ENCODE measurements at regions not wholly inside any gene's neighbourhood (a gene's known extent, or its start where the extent isn't known, plus 50 kb on each side); places are given as distances from the start of the nearest gene placed in this dataset.

GRCh38 chr2:144825331-144826020 is 305.6 kb upstream of the ZEB2 start:
- TF ChIP-seq CTCF (IDR thresholded peaks at IDR 0.05; ENCODE audit: unreplicated experiment in 3 of 3): no peak
- Mint-ChIP-seq H3K27me3 (ENCODE audit: low read depth) (peaks cover 4% of the 10 kb centered on the region), H3K4me3 (no peak overlapping the region), H3K36me3 (ENCODE audit: low read depth) (peaks cover 4% of the 10 kb centered on the region), H3K27ac (no peak overlapping the region), H3K4me1 (no peaks in the 10 kb centered on the region), H3K9me3 (peaks cover 20% of the 10 kb centered on the region)

GRCh38 chr2:144824306-144825080 is 304.6 kb upstream of the ZEB2 start:
- Mint-ChIP-seq H3K4me3 (no peak overlapping the region), H3K27ac (no peak overlapping the region), H3K27me3 (ENCODE audit: low read depth) (peaks cover 4% of the 10 kb centered on the region), H3K36me3 (ENCODE audit: low read depth) (peaks cover 4% of the 10 kb centered on the region), H3K4me1 (no peaks in the 10 kb centered on the region), H3K9me3 (peaks cover 25% of the 10 kb centered on the region)
- TF ChIP-seq CTCF (IDR thresholded peaks at IDR 0.05; ENCODE audit: unreplicated experiment in 3 of 3): no peak

GRCh38 chr2:144822966-144823365 is 303.0 kb upstream of the ZEB2 start:
- no peak overlapping the region for H3K27ac Mint-ChIP-seq
- TF ChIP-seq CTCF (IDR thresholded peaks at IDR 0.05; ENCODE audit: unreplicated experiment in 3 of 3): no peak
- peaks cover 4% of the 10 kb centered on the region for H3K36me3 Mint-ChIP-seq (ENCODE audit: low read depth)
- H3K9me3 Mint-ChIP-seq: peaks cover 25% of the 10 kb centered on the region
- H3K4me1 Mint-ChIP-seq: no peaks in the 10 kb centered on the region
- no peak overlapping the region for H3K4me3 Mint-ChIP-seq
- H3K27me3 Mint-ChIP-seq (ENCODE audit: low read depth): peaks cover 4% of the 10 kb centered on the region

- Mint-ChIP-seq H3K4me1 (peaks cover 5% of the 10 kb centered on the region), H3K4me3 (no peak overlapping the region), H3K36me3 (ENCODE audit: low read depth) (no peaks in the 10 kb centered on the region), H3K27me3 (ENCODE audit: low read depth) (no peaks in the 10 kb centered on the region), H3K9me3 (no peaks in the 10 kb centered on the region), H3K27ac (no peak overlapping the region)
- TF ChIP-seq CTCF (IDR thresholded peaks at IDR 0.05; ENCODE audit: unreplicated experiment in 3 of 3): no peak
These were observed 292.4 kb upstream of the ZEB2 start for GRCh38 chr2:144812288-144812687.

GRCh38 chr2:144801766-144802165 is 281.8 kb upstream of the ZEB2 start:
- H3K27me3 Mint-ChIP-seq (ENCODE audit: low read depth): no peaks in the 10 kb centered on the region
- TF ChIP-seq CTCF (IDR thresholded peaks at IDR 0.05; ENCODE audit: unreplicated experiment in 3 of 3): no peak
- no peaks in the 10 kb centered on the region for H3K36me3 Mint-ChIP-seq (ENCODE audit: low read depth)
- H3K4me3 Mint-ChIP-seq: no peak overlapping the region
- H3K9me3 Mint-ChIP-seq: no peaks in the 10 kb centered on the region
- no peak overlapping the region for H3K27ac Mint-ChIP-seq
- peaks cover 13% of the 10 kb centered on the region for H3K4me1 Mint-ChIP-seq
